Karpas-422 (cell line): ENCODE measurements at regions not wholly inside any gene's neighbourhood (a gene's known extent, or its start where the extent isn't known, plus 50 kb on each side); places are given as distances from the start of the nearest gene placed in this dataset.
A peak's percentile ranks its signal among the peaks of the same experiment; 100 is the strongest.

Experiments used
- DNase-seq: peaks from one replicate; pipeline ENCODE4 v3.0.0-alpha.2; 2015
- H2AFZ ChIP-seq: fragments of 200-600 bp; sonication (generic); 2 replicates; pipeline ENCODE4 v1.6.1; 2014; ENCODE audit warnings: antibody characterized with exemption, low read length, mixed read lengths
- H3K27ac ChIP-seq: fragments of 200-600 bp; sonication (generic); 2 replicates; pipeline ENCODE4 v1.5.1; 2014; ENCODE audit warnings: mild to moderate bottlenecking, low read length, moderate library complexity
- H3K27me3 ChIP-seq: fragments of 200-600 bp; sonication (generic); 2 replicates; pipeline ENCODE4 v1.6.1; 2014; ENCODE audit warnings: low read length, mixed read lengths
- H3K36me3 ChIP-seq: fragments of 200-600 bp; sonication (generic); 2 replicates; pipeline ENCODE4 v1.6.1; 2014; ENCODE audit warnings: low read length, mixed read lengths; ENCODE audit not compliant: insufficient read depth
- H3K4me1 ChIP-seq: fragments of 200-600 bp; sonication (generic); 2 replicates; pipeline ENCODE4 v1.6.1; 2014; ENCODE audit warnings: mild to moderate bottlenecking, low read length, mixed read lengths
- H3K4me2 ChIP-seq: fragments of 200-600 bp; sonication (generic); 2 replicates; pipeline ENCODE4 v1.6.1; 2014; ENCODE audit warnings: low read length, low read depth, mild to moderate bottlenecking; ENCODE audit not compliant: poor library complexity, severe bottlenecking
- H3K4me3 ChIP-seq: fragments of 200-600 bp; sonication (generic); 2 replicates; pipeline ENCODE4 v1.5.1; 2014; ENCODE audit warnings: mild to moderate bottlenecking, antibody characterized with exemption, low read length, mixed read lengths
- H3K79me2 ChIP-seq: fragments of 200-600 bp; sonication (generic); 2 replicates; pipeline ENCODE4 v1.6.1; 2014; ENCODE audit warnings: mild to moderate bottlenecking, low read length, mixed read lengths
- H3K9ac ChIP-seq: fragments of 200-600 bp; sonication (generic); 2 replicates; pipeline ENCODE4 v1.6.0; 2014; ENCODE audit warnings: low read length
- H3K9me2 ChIP-seq: fragments of 200-600 bp; sonication (generic), shearing (Covaris generic); replicated peaks from 2 replicates; pipeline ENCODE4 v1.6.0; 2014; ENCODE audit warnings: mild to moderate bottlenecking, low read length, moderate library complexity; ENCODE audit not compliant: insufficient read depth
- H3K9me3 ChIP-seq: fragments of 300-700, 200-600 bp; sonication (generic); 2 replicates; pipeline ENCODE4 v1.6.1; 2014; ENCODE audit warnings: low read length, mixed read lengths
- H4K20me1 ChIP-seq: fragments of 200-600 bp; sonication (generic); 2 replicates; pipeline ENCODE4 v1.6.1; 2014; ENCODE audit warnings: mild to moderate bottlenecking, antibody characterized with exemption, low read length, low read depth; ENCODE audit not compliant: insufficient read depth

GRCh38 chr17:72022328-72023275 lies 98.2 kb upstream of the SOX9 start:
- Histone ChIP-seq H2AFZ (peak overlapping the region; percentile 48), H3K4me2 (peak overlapping the region; percentile 79), H3K27me3 (no peaks in the 10 kb centered on the region)

GRCh38 chr17:72024457-72024856 lies 96.4 kb upstream of the SOX9 start:
- peak overlapping the region; percentile 98 for H3K27ac ChIP-seq
- H3K27me3 ChIP-seq: no peaks in the 10 kb centered on the region
- H2AFZ ChIP-seq: no peak overlapping the region; the same call in 1 of the 2 replicates
- no peaks in the 10 kb centered on the region for H3K36me3 ChIP-seq
- no peaks in the 10 kb centered on the region for H3K9me3 ChIP-seq
- H4K20me1 ChIP-seq: no peaks in the 10 kb centered on the region
- peak; percentile 67 for DNase-seq
- H3K9ac ChIP-seq: peak overlapping the region; percentile 47
- H3K4me1 ChIP-seq: peaks cover 97% of the 10 kb centered on the region
- no peaks in the 10 kb centered on the region for H3K79me2 ChIP-seq
- no peaks in the 10 kb centered on the region for H3K9me2 ChIP-seq
- H3K4me2 ChIP-seq: peak overlapping the region; percentile 79
- peak overlapping the region; percentile 44 for H3K4me3 ChIP-seq

More at GRCh38 chr17:72022328-72023275, 98.2 kb upstream of the SOX9 start:
- Histone ChIP-seq H3K79me2 (no peaks in the 10 kb centered on the region), H3K4me1 (peaks cover 100% of the 10 kb centered on the region), H3K9ac (peak overlapping the region; percentile 54), H3K27ac (peak overlapping the region; percentile 98), H3K36me3 (no peaks in the 10 kb centered on the region), H3K9me2 (no peaks in the 10 kb centered on the region), H4K20me1 (no peaks in the 10 kb centered on the region), H3K4me3 (peak overlapping the region; percentile 38), H3K9me3 (no peaks in the 10 kb centered on the region)
- peak; percentile 77 for DNase-seq

- Histone ChIP-seq H3K4me2 (peak overlapping the region; percentile 79), H3K9me3 (no peaks in the 10 kb centered on the region), H4K20me1 (no peaks in the 10 kb centered on the region), H2AFZ (no peak overlapping the region), H3K9me2 (no peaks in the 10 kb centered on the region), H3K27ac (peak overlapping the region; percentile 98), H3K79me2 (no peaks in the 10 kb centered on the region), H3K9ac (peak overlapping the region; percentile 47), H3K36me3 (no peaks in the 10 kb centered on the region), H3K27me3 (no peaks in the 10 kb centered on the region), H3K4me3 (peak overlapping the region; percentile 44), H3K4me1 (peaks cover 96% of the 10 kb centered on the region)
- DNase-seq: peak; percentile 79
These were observed 95.7 kb upstream of the SOX9 start for GRCh38 chr17:72025113-72025512.

DNA sequence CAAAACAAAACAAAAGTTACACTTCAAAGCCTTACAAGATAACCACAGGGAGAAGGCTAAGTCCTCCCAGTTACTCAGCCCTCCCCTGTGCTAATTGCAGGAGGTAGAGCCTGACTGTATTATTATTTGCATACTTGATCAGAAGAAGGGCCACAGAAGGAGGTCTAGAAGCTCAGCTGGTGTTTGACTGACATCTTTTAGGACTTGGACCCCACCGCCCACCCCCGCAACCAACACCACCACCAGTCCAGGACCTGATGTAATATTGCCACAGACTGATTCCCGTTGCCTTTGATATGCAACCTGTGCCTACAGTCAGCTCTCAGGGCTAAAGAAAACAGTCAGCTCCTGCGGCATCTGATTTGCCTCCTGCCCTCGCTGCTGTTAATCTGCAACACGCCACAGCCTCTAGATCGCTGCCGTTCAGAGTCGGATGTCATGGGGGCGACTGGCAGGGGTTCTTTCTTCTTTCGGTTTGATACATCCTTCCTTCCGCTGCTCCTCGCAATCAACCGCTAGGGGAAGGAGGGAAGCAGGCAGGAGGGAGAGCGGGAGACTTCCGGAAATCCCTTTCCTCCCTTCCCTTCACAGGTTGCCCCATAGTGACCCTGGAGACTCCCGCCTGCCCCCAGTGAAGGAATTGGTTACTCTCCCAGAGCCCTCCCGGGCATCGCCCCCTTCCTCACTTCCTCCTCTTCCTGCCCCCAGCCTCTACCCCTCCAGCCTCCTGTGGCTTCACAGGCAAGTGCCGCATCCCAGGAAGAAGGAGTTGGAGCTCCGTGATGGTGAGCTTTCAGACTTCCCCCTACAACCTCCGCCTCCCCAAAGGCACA lies 90.5 kb upstream of the SOX9 start:
- peak; percentile 91 for DNase-seq
- Histone ChIP-seq H3K4me3 (peak overlapping the region; percentile 79), H3K4me2 (peak overlapping the region; percentile 85), H2AFZ (peak overlapping the region; percentile 51; the same call in 1 of the 2 replicates), H3K4me1 (peaks cover 89% of the 10 kb centered on the region), H3K79me2 (no peaks in the 10 kb centered on the region), H3K27me3 (no peaks in the 10 kb centered on the region), H3K9me2 (no peaks in the 10 kb centered on the region), H4K20me1 (no peaks in the 10 kb centered on the region), H3K9me3 (no peaks in the 10 kb centered on the region), H3K36me3 (no peaks in the 10 kb centered on the region), H3K9ac (peak overlapping the region; percentile 94), H3K27ac (peak overlapping the region; percentile 95)

- Histone ChIP-seq H3K27ac (peak overlapping the region; percentile 95), H2AFZ (no peak overlapping the region), H3K9me3 (no peaks in the 10 kb centered on the region), H3K4me3 (peak overlapping the region; percentile 79), H3K4me1 (peaks cover 78% of the 10 kb centered on the region), H4K20me1 (no peaks in the 10 kb centered on the region), H3K4me2 (peak overlapping the region; percentile 85), H3K36me3 (no peaks in the 10 kb centered on the region), H3K9me2 (no peaks in the 10 kb centered on the region), H3K79me2 (no peaks in the 10 kb centered on the region), H3K27me3 (no peaks in the 10 kb centered on the region), H3K9ac (peak overlapping the region; percentile 94)
- DNase-seq: peak; percentile 47
These were observed 89.5 kb upstream of the SOX9 start for GRCh38 chr17:72031219-72031884.

GRCh38 chr17:72033334-72033733 lies 87.5 kb upstream of the SOX9 start:
- Histone ChIP-seq H4K20me1 (no peaks in the 10 kb centered on the region), H3K79me2 (no peaks in the 10 kb centered on the region), H3K36me3 (no peaks in the 10 kb centered on the region), H2AFZ (peak overlapping the region; percentile 9; the same call in 1 of the 2 replicates), H3K4me3 (no peak overlapping the region), H3K9me3 (no peaks in the 10 kb centered on the region; the same call in 1 of the 2 replicates), H3K4me1 (peaks cover 62% of the 10 kb centered on the region), H3K4me2 (peak overlapping the region; percentile 65), H3K9ac (peak overlapping the region; percentile 66; the same call in 1 of the 2 replicates), H3K27me3 (no peaks in the 10 kb centered on the region), H3K9me2 (no peaks in the 10 kb centered on the region), H3K27ac (peak overlapping the region; percentile 95)
- no peak for DNase-seq

GRCh38 chr17:72034000-72034399 lies 86.8 kb upstream of the SOX9 start:
- peak overlapping the region; percentile 36; the same call in 1 of the 2 replicates for H3K4me3 ChIP-seq
- H3K27me3 ChIP-seq: no peaks in the 10 kb centered on the region; the same call in 1 of the 2 replicates

More at GRCh38 chr17:72034000-72034399, 86.8 kb upstream of the SOX9 start:
- Histone ChIP-seq H4K20me1 (no peaks in the 10 kb centered on the region), H3K4me2 (peak overlapping the region; percentile 65), H3K79me2 (no peaks in the 10 kb centered on the region), H2AFZ (peak overlapping the region; percentile 88), H3K27ac (peak overlapping the region; percentile 95), H3K9me2 (no peaks in the 10 kb centered on the region), H3K36me3 (no peaks in the 10 kb centered on the region), H3K4me1 (peaks cover 58% of the 10 kb centered on the region), H3K9ac (peak overlapping the region; percentile 66), H3K9me3 (no peaks in the 10 kb centered on the region; the same call in 1 of the 2 replicates)
- peak; percentile 77 for DNase-seq
